GM12878 (cell line): ENCODE measurements at regions not wholly inside any gene's neighbourhood (a gene's known extent, or its start where the extent isn't known, plus 50 kb on each side); places are given as distances from the start of the nearest gene placed in this dataset.

Source experiments
- ATF7 ChIP-seq: fragments of 450-650 bp; IDR thresholded peaks from 2 replicates; pipeline ENCODE4 v1.6.1; 2016; ENCODE audit warnings: low read depth, mild to moderate bottlenecking
- GABPA ChIP-seq: IDR thresholded peaks from 2 replicates; pipeline ENCODE4 v1.6.1; 2014; ENCODE audit warnings: antibody characterized with exemption, low read depth, mild to moderate bottlenecking, inconsistent platforms
- KLF5 ChIP-seq: fragments of 450-650 bp; IDR thresholded peaks from 2 replicates; pipeline ENCODE4 v1.6.1; 2014; ENCODE audit warnings: mild to moderate bottlenecking; ENCODE audit not compliant: partially characterized antibody
- NRF1 ChIP-seq: conservative IDR thresholded peaks from 2 replicates; pipeline ENCODE4 v1.6.1; 2011; ENCODE audit warnings: mild to moderate bottlenecking, low read depth, low read length, improper control_type of control experiment
- SUPT20H ChIP-seq: IDR thresholded peaks from 2 replicates; pipeline ENCODE4 v1.6.1; 2011; ENCODE audit warnings: low read depth, mild to moderate bottlenecking, low read length, moderate library complexity, borderline replicate concordance; ENCODE audit not compliant: control insufficient read depth
- USF2 ChIP-seq: IDR thresholded peaks from 2 replicates; pipeline ENCODE4 v1.6.1; 2011; ENCODE audit warnings: low read depth, low read length, improper control_type of control experiment, borderline replicate concordance
- ZNF622 ChIP-seq: fragments of 450-650 bp; IDR thresholded peaks from 2 replicates; pipeline ENCODE4 v1.6.1; 2017; ENCODE audit warnings: mild to moderate bottlenecking, inconsistent platforms
- TF ChIP-seq, protein P1 (sequence below): fragments of 450-650 bp; IDR thresholded peaks from 2 replicates; pipeline ENCODE4 v1.6.1; 2018; ENCODE audit warnings: borderline replicate concordance, mild to moderate bottlenecking; ENCODE audit not compliant: partially characterized antibody
- TF ChIP-seq, protein P2 (sequence below): IDR thresholded peaks from 2 replicates; pipeline ENCODE4 v1.6.1; 2012; ENCODE audit warnings: low read depth, low read length, improper control_type of control experiment
- TF ChIP-seq, protein P3 (sequence below): IDR thresholded peaks from 2 replicates; pipeline ENCODE4 v1.6.1; 2011; ENCODE audit warnings: mild to moderate bottlenecking, low read depth, low read length, moderate library complexity; ENCODE audit not compliant: insufficient replicate concordance

GRCh38 chr15:27681038-27681437, 418.1 kb downstream of the OCA2 start (continued):
- TF ChIP-seq SUPT20H = no peak
- TF ChIP-seq USF2 = no peak
- TF ChIP-seq, protein P1, sequence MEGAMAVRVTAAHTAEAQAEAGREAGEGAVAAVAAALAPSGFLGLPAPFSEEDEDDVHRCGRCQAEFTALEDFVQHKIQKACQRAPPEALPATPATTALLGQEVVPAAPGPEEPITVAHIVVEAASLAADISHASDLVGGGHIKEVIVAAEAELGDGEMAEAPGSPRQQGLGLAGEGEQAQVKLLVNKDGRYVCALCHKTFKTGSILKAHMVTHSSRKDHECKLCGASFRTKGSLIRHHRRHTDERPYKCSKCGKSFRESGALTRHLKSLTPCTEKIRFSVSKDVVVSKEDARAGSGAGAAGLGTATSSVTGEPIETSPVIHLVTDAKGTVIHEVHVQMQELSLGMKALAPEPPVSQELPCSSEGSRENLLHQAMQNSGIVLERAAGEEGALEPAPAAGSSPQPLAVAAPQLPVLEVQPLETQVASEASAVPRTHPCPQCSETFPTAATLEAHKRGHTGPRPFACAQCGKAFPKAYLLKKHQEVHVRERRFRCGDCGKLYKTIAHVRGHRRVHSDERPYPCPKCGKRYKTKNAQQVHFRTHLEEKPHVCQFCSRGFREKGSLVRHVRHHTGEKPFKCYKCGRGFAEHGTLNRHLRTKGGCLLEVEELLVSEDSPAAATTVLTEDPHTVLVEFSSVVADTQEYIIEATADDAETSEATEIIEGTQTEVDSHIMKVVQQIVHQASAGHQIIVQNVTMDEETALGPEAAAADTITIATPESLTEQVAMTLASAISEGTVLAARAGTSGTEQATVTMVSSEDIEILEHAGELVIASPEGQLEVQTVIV = no peak
- TF ChIP-seq NRF1 = no peak
- TF ChIP-seq, protein P2, sequence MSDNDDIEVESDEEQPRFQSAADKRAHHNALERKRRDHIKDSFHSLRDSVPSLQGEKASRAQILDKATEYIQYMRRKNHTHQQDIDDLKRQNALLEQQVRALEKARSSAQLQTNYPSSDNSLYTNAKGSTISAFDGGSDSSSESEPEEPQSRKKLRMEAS = no peak
- no peak for TF ChIP-seq ZNF622
- no peak for TF ChIP-seq KLF5
- TF ChIP-seq ATF7 = no peak
- TF ChIP-seq, protein P3, sequence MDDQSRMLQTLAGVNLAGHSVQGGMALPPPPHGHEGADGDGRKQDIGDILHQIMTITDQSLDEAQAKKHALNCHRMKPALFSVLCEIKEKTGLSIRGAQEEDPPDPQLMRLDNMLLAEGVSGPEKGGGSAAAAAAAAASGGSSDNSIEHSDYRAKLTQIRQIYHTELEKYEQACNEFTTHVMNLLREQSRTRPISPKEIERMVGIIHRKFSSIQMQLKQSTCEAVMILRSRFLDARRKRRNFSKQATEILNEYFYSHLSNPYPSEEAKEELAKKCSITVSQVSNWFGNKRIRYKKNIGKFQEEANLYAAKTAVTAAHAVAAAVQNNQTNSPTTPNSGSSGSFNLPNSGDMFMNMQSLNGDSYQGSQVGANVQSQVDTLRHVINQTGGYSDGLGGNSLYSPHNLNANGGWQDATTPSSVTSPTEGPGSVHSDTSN = no peak
- no peak for TF ChIP-seq GABPA
- TF ChIP-seq, all 136 proteins: peak for 0
